ENCODE measurements at regions not wholly inside any gene's neighbourhood (a gene's known extent, or its start where the extent isn't known, plus 50 kb on each side); places are given as distances from the start of the nearest gene placed in this dataset.

DNA sequence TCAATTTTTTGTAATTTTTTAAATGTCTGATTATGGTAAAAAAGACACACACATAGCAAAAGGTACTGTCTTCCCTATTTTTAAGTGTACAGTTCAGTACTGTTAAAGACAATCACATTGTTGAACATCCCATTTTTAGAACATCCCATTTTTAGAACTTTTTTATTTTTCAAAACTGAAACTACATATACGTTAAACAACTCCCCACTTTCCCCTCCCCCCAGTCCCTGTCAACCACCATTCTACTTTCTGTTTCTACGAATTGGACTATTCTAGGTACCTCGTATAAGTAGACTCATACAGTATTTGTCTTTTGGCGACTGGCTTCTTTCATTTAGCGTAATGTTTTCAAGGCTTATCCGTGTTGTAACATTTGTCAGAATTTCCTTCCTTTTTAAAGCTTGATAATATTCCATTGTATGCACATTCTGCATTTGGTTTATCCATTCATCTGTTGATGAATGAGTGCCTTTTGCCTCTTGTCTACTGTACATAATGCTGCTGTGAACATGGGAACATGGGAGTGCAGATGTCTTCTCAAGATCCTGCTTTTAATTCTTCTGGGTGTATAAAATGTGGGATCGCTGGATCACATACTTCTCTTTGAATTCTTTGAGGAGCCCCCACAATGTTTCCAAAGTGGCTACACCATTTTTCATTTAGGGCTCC lies 154.0 kb downstream of the PIK3R1 start:
- Histone ChIP-seq H4K20me1 (replicated peaks; ENCODE audit: insufficient read depth) (no peaks in the 10 kb centered on the region), H3K4me1 (ENCODE audit: insufficient read depth) (no peaks in the 10 kb centered on the region), H3K27ac (ENCODE audit: low read depth) (no peak overlapping the region), H3K27me3 (ENCODE audit: insufficient read depth) (no peaks in the 10 kb centered on the region), H2AFZ (no peak overlapping the region), H3K9me2 (ENCODE audit: insufficient read depth) (0 out of 2 replicates have a peak, but pooled peaks cover 4% of the 10 kb centered on the region), H3K36me3 (ENCODE audit: insufficient read depth) (no peaks in the 10 kb centered on the region), H3F3A (replicated peaks; ENCODE audit: low read depth) (no peaks in the 10 kb centered on the region), H3K4me3 (no peak overlapping the region), H3K4me2 (no peak overlapping the region), H3K79me2 (replicated peaks; ENCODE audit: insufficient read depth) (no peaks in the 10 kb centered on the region)
- ATAC-seq (no peak), DNase-seq (ENCODE audit: low spot score) (no peak)
- Mint-ChIP-seq H3K9me3 (no peaks in the 10 kb centered on the region; the same call in 2 of the 3 replicates), H3K27me3 (ENCODE audit: insufficient read depth, low read depth, poor library complexity) (peaks cover 4% of the 10 kb centered on the region), H3K27ac (no peak overlapping the region), H3K4me3 (no peak overlapping the region), H3K36me3 (ENCODE audit: low read depth) (no peaks in the 10 kb centered on the region), H3K4me1 (no peaks in the 10 kb centered on the region)
- TF ChIP-seq, protein P1, sequence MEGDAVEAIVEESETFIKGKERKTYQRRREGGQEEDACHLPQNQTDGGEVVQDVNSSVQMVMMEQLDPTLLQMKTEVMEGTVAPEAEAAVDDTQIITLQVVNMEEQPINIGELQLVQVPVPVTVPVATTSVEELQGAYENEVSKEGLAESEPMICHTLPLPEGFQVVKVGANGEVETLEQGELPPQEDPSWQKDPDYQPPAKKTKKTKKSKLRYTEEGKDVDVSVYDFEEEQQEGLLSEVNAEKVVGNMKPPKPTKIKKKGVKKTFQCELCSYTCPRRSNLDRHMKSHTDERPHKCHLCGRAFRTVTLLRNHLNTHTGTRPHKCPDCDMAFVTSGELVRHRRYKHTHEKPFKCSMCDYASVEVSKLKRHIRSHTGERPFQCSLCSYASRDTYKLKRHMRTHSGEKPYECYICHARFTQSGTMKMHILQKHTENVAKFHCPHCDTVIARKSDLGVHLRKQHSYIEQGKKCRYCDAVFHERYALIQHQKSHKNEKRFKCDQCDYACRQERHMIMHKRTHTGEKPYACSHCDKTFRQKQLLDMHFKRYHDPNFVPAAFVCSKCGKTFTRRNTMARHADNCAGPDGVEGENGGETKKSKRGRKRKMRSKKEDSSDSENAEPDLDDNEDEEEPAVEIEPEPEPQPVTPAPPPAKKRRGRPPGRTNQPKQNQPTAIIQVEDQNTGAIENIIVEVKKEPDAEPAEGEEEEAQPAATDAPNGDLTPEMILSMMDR (conservative IDR thresholded peaks at IDR 0.05; ENCODE audit: low read depth in 2 of 2): no peak
- TF ChIP-seq, protein P2, sequence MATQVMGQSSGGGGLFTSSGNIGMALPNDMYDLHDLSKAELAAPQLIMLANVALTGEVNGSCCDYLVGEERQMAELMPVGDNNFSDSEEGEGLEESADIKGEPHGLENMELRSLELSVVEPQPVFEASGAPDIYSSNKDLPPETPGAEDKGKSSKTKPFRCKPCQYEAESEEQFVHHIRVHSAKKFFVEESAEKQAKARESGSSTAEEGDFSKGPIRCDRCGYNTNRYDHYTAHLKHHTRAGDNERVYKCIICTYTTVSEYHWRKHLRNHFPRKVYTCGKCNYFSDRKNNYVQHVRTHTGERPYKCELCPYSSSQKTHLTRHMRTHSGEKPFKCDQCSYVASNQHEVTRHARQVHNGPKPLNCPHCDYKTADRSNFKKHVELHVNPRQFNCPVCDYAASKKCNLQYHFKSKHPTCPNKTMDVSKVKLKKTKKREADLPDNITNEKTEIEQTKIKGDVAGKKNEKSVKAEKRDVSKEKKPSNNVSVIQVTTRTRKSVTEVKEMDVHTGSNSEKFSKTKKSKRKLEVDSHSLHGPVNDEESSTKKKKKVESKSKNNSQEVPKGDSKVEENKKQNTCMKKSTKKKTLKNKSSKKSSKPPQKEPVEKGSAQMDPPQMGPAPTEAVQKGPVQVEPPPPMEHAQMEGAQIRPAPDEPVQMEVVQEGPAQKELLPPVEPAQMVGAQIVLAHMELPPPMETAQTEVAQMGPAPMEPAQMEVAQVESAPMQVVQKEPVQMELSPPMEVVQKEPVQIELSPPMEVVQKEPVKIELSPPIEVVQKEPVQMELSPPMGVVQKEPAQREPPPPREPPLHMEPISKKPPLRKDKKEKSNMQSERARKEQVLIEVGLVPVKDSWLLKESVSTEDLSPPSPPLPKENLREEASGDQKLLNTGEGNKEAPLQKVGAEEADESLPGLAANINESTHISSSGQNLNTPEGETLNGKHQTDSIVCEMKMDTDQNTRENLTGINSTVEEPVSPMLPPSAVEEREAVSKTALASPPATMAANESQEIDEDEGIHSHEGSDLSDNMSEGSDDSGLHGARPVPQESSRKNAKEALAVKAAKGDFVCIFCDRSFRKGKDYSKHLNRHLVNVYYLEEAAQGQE (IDR thresholded peaks at IDR 0.05; ENCODE audit: unreplicated experiment): no peak
- TF ChIP-seq ZNF331 (CRISPR knock-in tag; IDR thresholded peaks at IDR 0.05; ENCODE audit: low read depth) (no peak), NANOG (IDR thresholded peaks at IDR 0.05; ENCODE audit: borderline replicate concordance) (no peak), STAT1 (IDR thresholded peaks at IDR 0.05; ENCODE audit: unreplicated experiment) (no peak), ZNF114 (CRISPR knock-in tag; IDR thresholded peaks at IDR 0.05) (no peak), CREB1 (CRISPR knock-in tag; IDR thresholded peaks at IDR 0.05; ENCODE audit: low read depth) (no peak), EZH2phosphoT487 (IDR thresholded peaks at IDR 0.05; ENCODE audit: unreplicated experiment) (no peak), EZH2 (IDR thresholded peaks at IDR 0.05; ENCODE audit: low read depth, unreplicated experiment) (no peak), POLR2AphosphoS5 (IDR thresholded peaks at IDR 0.05; ENCODE audit: low read depth) (no peak), JUNB (IDR thresholded peaks at IDR 0.05; ENCODE audit: unreplicated experiment) (no peak)
- TF ChIP-seq, protein P3, sequence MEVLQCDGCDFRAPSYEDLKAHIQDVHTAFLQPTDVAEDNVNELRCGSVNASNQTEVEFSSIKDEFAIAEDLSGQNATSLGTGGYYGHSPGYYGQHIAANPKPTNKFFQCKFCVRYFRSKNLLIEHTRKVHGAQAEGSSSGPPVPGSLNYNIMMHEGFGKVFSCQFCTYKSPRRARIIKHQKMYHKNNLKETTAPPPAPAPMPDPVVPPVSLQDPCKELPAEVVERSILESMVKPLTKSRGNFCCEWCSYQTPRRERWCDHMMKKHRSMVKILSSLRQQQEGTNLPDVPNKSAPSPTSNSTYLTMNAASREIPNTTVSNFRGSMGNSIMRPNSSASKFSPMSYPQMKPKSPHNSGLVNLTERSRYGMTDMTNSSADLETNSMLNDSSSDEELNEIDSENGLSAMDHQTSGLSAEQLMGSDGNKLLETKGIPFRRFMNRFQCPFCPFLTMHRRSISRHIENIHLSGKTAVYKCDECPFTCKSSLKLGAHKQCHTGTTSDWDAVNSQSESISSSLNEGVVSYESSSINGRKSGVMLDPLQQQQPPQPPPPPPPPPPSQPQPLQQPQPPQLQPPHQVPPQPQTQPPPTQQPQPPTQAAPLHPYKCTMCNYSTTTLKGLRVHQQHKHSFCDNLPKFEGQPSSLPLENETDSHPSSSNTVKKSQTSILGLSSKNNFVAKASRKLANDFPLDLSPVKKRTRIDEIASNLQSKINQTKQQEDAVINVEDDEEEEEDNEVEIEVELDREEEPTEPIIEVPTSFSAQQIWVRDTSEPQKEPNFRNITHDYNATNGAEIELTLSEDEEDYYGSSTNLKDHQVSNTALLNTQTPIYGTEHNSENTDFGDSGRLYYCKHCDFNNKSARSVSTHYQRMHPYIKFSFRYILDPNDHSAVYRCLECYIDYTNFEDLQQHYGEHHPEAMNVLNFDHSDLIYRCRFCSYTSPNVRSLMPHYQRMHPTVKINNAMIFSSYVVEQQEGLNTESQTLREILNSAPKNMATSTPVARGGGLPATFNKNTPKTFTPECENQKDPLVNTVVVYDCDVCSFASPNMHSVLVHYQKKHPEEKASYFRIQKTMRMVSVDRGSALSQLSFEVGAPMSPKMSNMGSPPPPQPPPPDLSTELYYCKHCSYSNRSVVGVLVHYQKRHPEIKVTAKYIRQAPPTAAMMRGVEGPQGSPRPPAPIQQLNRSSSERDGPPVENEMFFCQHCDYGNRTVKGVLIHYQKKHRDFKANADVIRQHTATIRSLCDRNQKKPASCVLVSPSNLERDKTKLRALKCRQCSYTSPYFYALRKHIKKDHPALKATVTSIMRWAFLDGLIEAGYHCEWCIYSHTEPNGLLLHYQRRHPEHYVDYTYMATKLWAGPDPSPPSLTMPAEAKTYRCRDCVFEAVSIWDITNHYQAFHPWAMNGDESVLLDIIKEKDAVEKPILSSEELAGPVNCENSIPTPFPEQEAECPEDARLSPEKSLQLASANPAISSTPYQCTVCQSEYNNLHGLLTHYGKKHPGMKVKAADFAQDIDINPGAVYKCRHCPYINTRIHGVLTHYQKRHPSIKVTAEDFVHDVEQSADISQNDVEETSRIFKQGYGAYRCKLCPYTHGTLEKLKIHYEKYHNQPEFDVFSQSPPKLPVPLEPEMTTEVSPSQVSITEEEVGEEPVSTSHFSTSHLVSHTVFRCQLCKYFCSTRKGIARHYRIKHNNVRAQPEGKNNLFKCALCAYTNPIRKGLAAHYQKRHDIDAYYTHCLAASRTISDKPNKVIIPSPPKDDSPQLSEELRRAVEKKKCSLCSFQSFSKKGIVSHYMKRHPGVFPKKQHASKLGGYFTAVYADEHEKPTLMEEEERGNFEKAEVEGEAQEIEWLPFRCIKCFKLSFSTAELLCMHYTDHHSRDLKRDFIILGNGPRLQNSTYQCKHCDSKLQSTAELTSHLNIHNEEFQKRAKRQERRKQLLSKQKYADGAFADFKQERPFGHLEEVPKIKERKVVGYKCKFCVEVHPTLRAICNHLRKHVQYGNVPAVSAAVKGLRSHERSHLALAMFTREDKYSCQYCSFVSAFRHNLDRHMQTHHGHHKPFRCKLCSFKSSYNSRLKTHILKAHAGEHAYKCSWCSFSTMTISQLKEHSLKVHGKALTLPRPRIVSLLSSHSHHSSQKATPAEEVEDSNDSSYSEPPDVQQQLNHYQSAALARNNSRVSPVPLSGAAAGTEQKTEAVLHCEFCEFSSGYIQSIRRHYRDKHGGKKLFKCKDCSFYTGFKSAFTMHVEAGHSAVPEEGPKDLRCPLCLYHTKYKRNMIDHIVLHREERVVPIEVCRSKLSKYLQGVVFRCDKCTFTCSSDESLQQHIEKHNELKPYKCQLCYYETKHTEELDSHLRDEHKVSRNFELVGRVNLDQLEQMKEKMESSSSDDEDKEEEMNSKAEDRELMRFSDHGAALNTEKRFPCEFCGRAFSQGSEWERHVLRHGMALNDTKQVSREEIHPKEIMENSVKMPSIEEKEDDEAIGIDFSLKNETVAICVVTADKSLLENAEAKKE (CRISPR knock-in tag; IDR thresholded peaks at IDR 0.05): no peak
- TF ChIP-seq, protein P4, sequence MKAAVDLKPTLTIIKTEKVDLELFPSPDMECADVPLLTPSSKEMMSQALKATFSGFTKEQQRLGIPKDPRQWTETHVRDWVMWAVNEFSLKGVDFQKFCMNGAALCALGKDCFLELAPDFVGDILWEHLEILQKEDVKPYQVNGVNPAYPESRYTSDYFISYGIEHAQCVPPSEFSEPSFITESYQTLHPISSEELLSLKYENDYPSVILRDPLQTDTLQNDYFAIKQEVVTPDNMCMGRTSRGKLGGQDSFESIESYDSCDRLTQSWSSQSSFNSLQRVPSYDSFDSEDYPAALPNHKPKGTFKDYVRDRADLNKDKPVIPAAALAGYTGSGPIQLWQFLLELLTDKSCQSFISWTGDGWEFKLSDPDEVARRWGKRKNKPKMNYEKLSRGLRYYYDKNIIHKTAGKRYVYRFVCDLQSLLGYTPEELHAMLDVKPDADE (IDR thresholded peaks at IDR 0.05): no peak

Data from GM23338 (cell line).